Uterus (tissue), 2 donors: ENCODE measurements at regions not wholly inside any gene's neighbourhood (a gene's known extent, or its start where the extent isn't known, plus 50 kb on each side); places are given as distances from the start of the nearest gene placed in this dataset.

Experiments
- CTCF ChIP-seq, 4 experiments: fragments of 200-600 bp in 2 of 4; fragments of 450-650 bp in 2 of 4; sonication (generic) in 2 of 4; IDR thresholded peaks; one replicate each; pipeline ENCODE4 v1.5.1; 2016 to 2019; ENCODE audit warnings: antibody characterized with exemption in 4 of 4, mild to moderate bottlenecking in 2 of 4, moderate library complexity in 1 of 4
- POLR2A ChIP-seq, 2 donors: fragments of 450-650 bp; IDR thresholded peaks; one replicate each; pipeline ENCODE4 v1.6.1; 2016; ENCODE audit warnings: antibody characterized with exemption in 2 of 2, mild to moderate bottlenecking in 1 of 2, moderate library complexity in 1 of 2

GRCh38 chr5:68522863-68523262 is 307.3 kb downstream of the PIK3R1 start:
- TF ChIP-seq CTCF (IDR thresholded peaks at IDR 0.05) (peak in 3 of 4 experiments; percentile 21 to 38 (median 29)), POLR2A (IDR thresholded peaks at IDR 0.05) (no peak)
